GM19043 (cell line): ENCODE measurements at regions not wholly inside any gene's neighbourhood (a gene's known extent, or its start where the extent isn't known, plus 50 kb on each side); places are given as distances from the start of the nearest gene placed in this dataset.
"Not testable (repeated sequence)": the region's sequence is repeated elsewhere in the genome, so short reads cannot be mapped to it uniquely, and the experiment has no call there.

Experiments
- ATAC-seq: cut with Tn5 transposase; IDR thresholded peaks from one replicate; pipeline ENCODE4 v1.9.1; 2021; ENCODE audit warnings: low read depth; ENCODE audit not compliant: unreplicated experiment

GRCh38 chr5:118506217-118506852, 482.0 kb downstream of the DTWD2 start:
- peak; percentile 83 for ATAC-seq

GRCh38 chr5:118502232-118502631, 486.1 kb downstream of the DTWD2 start:
- not testable (repeated sequence) for ATAC-seq

- ATAC-seq: no peak
These were observed 497.0 kb downstream of the DTWD2 start for GRCh38 chr5:118491351-118491750.

GRCh38 chr5:118486647-118487225, 501.6 kb downstream of the DTWD2 start:
- ATAC-seq: no peak

GRCh38 chr5:118479285-118479684, 509.1 kb downstream of the DTWD2 start:
- no peak for ATAC-seq

GRCh38 chr5:118478852-118479251, 509.5 kb downstream of the DTWD2 start:
- ATAC-seq: no peak

GRCh38 chr5:118468085-118468484, 520.3 kb downstream of the DTWD2 start:
- no peak for ATAC-seq

GRCh38 chr5:118467103-118467502, 521.2 kb downstream of the DTWD2 start:
- ATAC-seq: no peak

- ATAC-seq: no peak
These were observed 521.9 kb downstream of the DTWD2 start for GRCh38 chr5:118466418-118466817.

GRCh38 chr5:118462276-118462675, 526.1 kb downstream of the DTWD2 start:
- ATAC-seq: not testable (repeated sequence)

GRCh38 chr5:118461436-118461835, 526.9 kb downstream of the DTWD2 start:
- no peak for ATAC-seq

GRCh38 chr5:118459490-118459889, 528.9 kb downstream of the DTWD2 start:
- ATAC-seq: no peak

GRCh38 chr5:118456085-118456484, 532.3 kb downstream of the DTWD2 start:
- no peak for ATAC-seq

- ATAC-seq: no peak
These were observed 536.6 kb downstream of the DTWD2 start for GRCh38 chr5:118451697-118452247.

GRCh38 chr5:118450554-118451332, 537.6 kb downstream of the DTWD2 start:
- ATAC-seq: no peak

- ATAC-seq: no peak
These were observed 541.0 kb downstream of the DTWD2 start for GRCh38 chr5:118447350-118447749.

- no peak for ATAC-seq
These were observed 546.4 kb downstream of the DTWD2 start for GRCh38 chr5:118441956-118442355.

GRCh38 chr5:118441034-118441433, 547.3 kb downstream of the DTWD2 start:
- no peak for ATAC-seq

- no peak for ATAC-seq
These were observed 547.9 kb downstream of the DTWD2 start for GRCh38 chr5:118440496-118440895.

- ATAC-seq: no peak
These were observed 548.5 kb downstream of the DTWD2 start for GRCh38 chr5:118439831-118440230.

GRCh38 chr5:118435131-118435530, 553.2 kb downstream of the DTWD2 start:
- ATAC-seq: no peak
